Caco-2 (cell line): ENCODE measurements at regions not wholly inside any gene's neighbourhood (a gene's known extent, or its start where the extent isn't known, plus 50 kb on each side); places are given as distances from the start of the nearest gene placed in this dataset.

Source experiments
- BruUV-seq: library from RNA; stranded (reverse); fragments of 400-500 nt; replicated peaks from 2 replicates; lab custom pipeline; 2021; lab: Mats Ljungman, UMichigan
- CTCF ChIA-PET: fragments of 300-600 bp; sonication (Branson Sonifier 250); formaldehyde crosslinking; loops from one replicate; lab custom pipeline; 2022; ENCODE audit warnings: antibody characterized with exemption; lab: Charles Lee
- POLR2A ChIA-PET: fragments of 300-600 bp; sonication (Branson Sonifier 250); formaldehyde crosslinking; loops from one replicate; lab custom pipeline; 2022; ENCODE audit warnings: antibody characterized with exemption; lab: Charles Lee
- DNase-seq, 2 experiments: peaks; one replicate each; pipeline versions ENCODE4 v3.0.0 to v3.0.0-alpha.2; 2020 to 2022
- H3K27me3 ChIP-seq: replicated peaks from 2 replicates; pipeline ENCODE4 v1.6.0; 2011; ENCODE audit warnings: low read length; ENCODE audit not compliant: control insufficient read depth, insufficient read depth
- H3K36me3 ChIP-seq: 2 replicates; pipeline ENCODE4 v1.5.1; 2011; ENCODE audit warnings: low read length; ENCODE audit not compliant: control insufficient read depth, insufficient read depth
- H3K4me1 ChIP-seq: fragments of 250-450 bp; sonication (Bioruptor Pico); 2 replicates; pipeline ENCODE4 v1.5.1; 2020; ENCODE audit warnings: mild to moderate bottlenecking
- H3K4me3 ChIP-seq: 2 replicates; pipeline ENCODE4 v1.5.1; 2011; ENCODE audit warnings: low read depth, mild to moderate bottlenecking, control low read depth, low read length
- H3K9me3 ChIP-seq: fragments of 250-450 bp; sonication (Bioruptor Pico); 2 replicates; pipeline ENCODE4 v1.5.1; 2020; ENCODE audit warnings: mild to moderate bottlenecking, moderate library complexity
- H3K27ac Mint-ChIP-seq: one replicate; pipeline ENCODE4 v1.8.0; 2022; ENCODE audit warnings: mixed read lengths; ENCODE audit not compliant: unreplicated experiment
- H3K27me3 Mint-ChIP-seq: one replicate; pipeline ENCODE4 v1.8.0; 2022; ENCODE audit warnings: mixed read lengths; ENCODE audit not compliant: insufficient read depth, unreplicated experiment
- H3K36me3 Mint-ChIP-seq: one replicate; pipeline ENCODE4 v1.8.0; 2022; ENCODE audit warnings: mild to moderate bottlenecking, mixed read lengths; ENCODE audit not compliant: insufficient read depth, unreplicated experiment
- H3K4me1 Mint-ChIP-seq: one replicate; pipeline ENCODE4 v1.8.0; 2022; ENCODE audit warnings: low read depth, mixed read lengths; ENCODE audit not compliant: unreplicated experiment
- H3K4me3 Mint-ChIP-seq: one replicate; pipeline ENCODE4 v1.8.0; 2022; ENCODE audit warnings: mild to moderate bottlenecking, moderate library complexity, mixed read lengths; ENCODE audit not compliant: unreplicated experiment
- H3K9me3 Mint-ChIP-seq: one replicate; pipeline ENCODE4 v1.8.0; 2022; ENCODE audit warnings: mixed read lengths; ENCODE audit not compliant: unreplicated experiment
- CTCF ChIP-seq, 2 experiments: fragments of 200-600 bp in 1 of 2; IDR thresholded peaks; 1 replicate in 1 of 2; 2 replicates in 1 of 2; pipeline versions ENCODE4 v1.5.1 to v1.8.0; 2011 to 2022; ENCODE audit warnings: antibody characterized with exemption in 1 of 2, control low read depth in 1 of 2, inconsistent platforms in 1 of 2, low read depth in 1 of 2, low read length in 1 of 2, mild to moderate bottlenecking in 1 of 2, moderate library complexity in 1 of 2; ENCODE audit not compliant: insufficient read depth in 1 of 2, severe bottlenecking in 1 of 2, unreplicated experiment in 1 of 2
- intact Hi-C: fragments of 100-400 bp; cut with micrococcal nuclease; formaldehyde crosslinking; loops from one replicate; pipeline ENCODE4 v1.10.0; 2022; ENCODE audit not compliant: unreplicated experiment

DNA sequence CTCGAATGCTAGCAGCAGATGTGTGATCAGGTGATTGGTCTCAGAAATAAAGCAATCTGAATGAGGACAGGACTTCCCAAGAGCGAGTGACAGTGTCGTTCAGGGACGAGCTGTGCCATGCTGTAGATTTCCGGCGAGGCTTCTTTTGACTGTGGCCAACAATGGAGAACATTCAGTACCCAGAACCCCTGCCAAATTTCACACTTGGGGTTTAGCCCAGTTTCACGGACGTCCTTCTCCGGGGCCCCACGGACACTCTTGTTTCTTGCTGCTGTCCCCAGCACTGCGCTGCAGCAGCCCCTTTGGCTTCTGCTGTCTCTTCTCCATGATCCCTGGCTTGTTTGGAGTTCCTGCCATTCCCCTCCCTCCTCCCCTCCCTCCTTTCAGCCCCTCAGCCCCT is 115.1 kb upstream of the GRAMD1B start:
- CTCF ChIA-PET, result no interaction called here
- no peaks in the 10 kb centered on the region for H3K9me3 Mint-ChIP-seq
- POLR2A ChIA-PET, result no interaction called here

GRCh38 chr11:123313262-123313661 is 116.8 kb upstream of the GRAMD1B start:
- no peak overlapping the region for H3K27ac Mint-ChIP-seq
- CTCF ChIA-PET, result no interaction called here
- TF ChIP-seq CTCF (IDR thresholded peaks at IDR 0.05; ENCODE audit: insufficient read depth in 1 of 2, low read depth in 1 of 2, low read length in 1 of 2, severe bottlenecking in 1 of 2, unreplicated experiment in 1 of 2), result no peak

More for the DNA sequence above, 115.1 kb upstream of the GRAMD1B start:
- intact Hi-C loops, result no loop called here
- Histone ChIP-seq H3K9me3 (no peaks in the 10 kb centered on the region), H3K4me1 (no peaks in the 10 kb centered on the region), H3K27me3 (peaks cover 3% of the 10 kb centered on the region), H3K36me3 (no peaks in the 10 kb centered on the region), H3K4me3 (no peak overlapping the region)
- BruUV-seq, result no TSS peak
- Mint-ChIP-seq H3K4me1 (no peaks in the 10 kb centered on the region), H3K27ac (no peak overlapping the region), H3K36me3 (no peaks in the 10 kb centered on the region), H3K27me3 (peaks cover 30% of the 10 kb centered on the region), H3K4me3 (no peak overlapping the region)
- no peak for DNase-seq
- TF ChIP-seq CTCF (IDR thresholded peaks at IDR 0.05; ENCODE audit: insufficient read depth in 1 of 2, low read depth in 1 of 2, low read length in 1 of 2, severe bottlenecking in 1 of 2, unreplicated experiment in 1 of 2), result no peak

DNA sequence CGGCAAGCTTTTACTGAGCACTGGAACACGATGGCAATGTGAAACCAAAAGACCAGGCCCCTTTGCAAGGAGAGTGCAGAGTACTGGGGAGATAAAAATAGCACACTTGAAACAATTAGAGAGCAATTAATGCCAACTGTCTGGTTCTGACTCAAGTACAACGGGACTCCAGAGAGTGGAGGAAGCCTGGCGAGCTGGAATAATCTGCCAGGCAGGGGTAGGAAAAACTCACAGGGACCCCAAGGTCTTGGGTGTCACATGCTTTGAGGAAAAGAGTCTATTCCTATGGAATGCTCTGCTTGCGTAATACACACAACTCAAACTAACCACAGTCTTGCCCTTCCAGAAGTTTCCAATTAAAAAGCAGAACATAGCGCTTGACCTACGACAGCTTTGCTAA is 113.0 kb upstream of the CLMP start:
- H3K27me3 Mint-ChIP-seq, result peaks cover 26% of the 10 kb centered on the region
- POLR2A ChIA-PET, result interaction anchor here (0.6 kb wide), 1 partner anchor 40 kb away, joined by 9 read pairs; no protein-coding TSS in a partner anchor

More at GRCh38 chr11:123313262-123313661, 116.8 kb upstream of the GRAMD1B start:
- H3K9me3 ChIP-seq, result no peaks in the 10 kb centered on the region
- DNase-seq, result no peak
- Mint-ChIP-seq H3K4me3 (no peak overlapping the region), H3K4me1 (no peaks in the 10 kb centered on the region), H3K36me3 (no peaks in the 10 kb centered on the region), H3K9me3 (no peaks in the 10 kb centered on the region), H3K27me3 (peaks cover 25% of the 10 kb centered on the region)
- H3K4me3 ChIP-seq, result no peak overlapping the region
- no TSS peak for BruUV-seq
- H3K36me3 ChIP-seq, result no peaks in the 10 kb centered on the region
- intact Hi-C loops, result no loop called here
- H3K27me3 ChIP-seq, result peaks cover 4% of the 10 kb centered on the region; the same call in 1 of the 2 replicates
- H3K4me1 ChIP-seq, result no peaks in the 10 kb centered on the region
- POLR2A ChIA-PET, result no interaction called here

More for the DNA sequence above, 113.0 kb upstream of the CLMP start:
- DNase-seq, result no peak
- H3K9me3 ChIP-seq, result no peaks in the 10 kb centered on the region
- no peak for TF ChIP-seq CTCF (IDR thresholded peaks at IDR 0.05; ENCODE audit: insufficient read depth in 1 of 2, low read depth in 1 of 2, low read length in 1 of 2, severe bottlenecking in 1 of 2, unreplicated experiment in 1 of 2)
- no peaks in the 10 kb centered on the region for H3K4me1 ChIP-seq
- no peaks in the 10 kb centered on the region for H3K36me3 ChIP-seq
- peaks cover 7% of the 10 kb centered on the region for H3K27me3 ChIP-seq
- intact Hi-C loops, result no loop called here
- no TSS peak for BruUV-seq
- Mint-ChIP-seq H3K4me3 (no peak overlapping the region), H3K4me1 (no peaks in the 10 kb centered on the region), H3K9me3 (no peaks in the 10 kb centered on the region), H3K36me3 (no peaks in the 10 kb centered on the region), H3K27ac (no peak overlapping the region)
- H3K4me3 ChIP-seq, result no peak overlapping the region
- CTCF ChIA-PET, result interaction anchor here (0.5 to 1.4 kb wide), 2 partner anchors 170 to 603 kb away, joined by 3 to 4 read pairs; no protein-coding TSS in a partner anchor
